K562 (cell line): ENCODE measurements at regions not wholly inside any gene's neighbourhood (a gene's known extent, or its start where the extent isn't known, plus 50 kb on each side); places are given as distances from the start of the nearest gene placed in this dataset.

Source experiments
- ATAC-seq: fragments of 200-7000 bp; cut with Tn5 transposase; 3 replicates; pipeline ENCODE4 v1.9.1; 2020; ENCODE audit warnings: moderate library complexity
- BruUV-seq: library from RNA; stranded (reverse); fragments of 400-500 nt; replicated peaks from 2 replicates; lab custom pipeline; 2021; lab: Mats Ljungman, UMichigan
- CTCF ChIA-PET: fragments of 300-600 bp; formaldehyde crosslinking; extraction: SDS; loops from one replicate; lab custom pipeline; 2021; ENCODE audit warnings: low intra/inter-chr PET ratio; lab: Yijun Ruan, JAX
- POLR2A ChIA-PET: fragments of 300-600, 350-650 bp; sonication (Branson Sonifier 250); formaldehyde crosslinking; extraction: SDS; loops from one replicate; lab custom pipeline; 2021; ENCODE audit warnings: antibody characterized with exemption, inconsistent platforms; lab: Yijun Ruan, JAX
- DNase-seq, 4 experiments: peaks; one replicate each; pipeline versions ENCODE4 v3.0.0 to v3.0.0-alpha.2; 2011 to 2018; ENCODE audit warnings: low spot score in 3 of 4, mixed read lengths in 3 of 4; ENCODE audit errors: extremely low read depth in 1 of 4
- FAIRE-seq: peaks from 2 replicates; lab custom pipeline; 2011; peaks lifted over from hg19 to GRCh38; lab: Jason Lieb, UNC
- H2AFZ ChIP-seq: 2 replicates; pipeline ENCODE4 v1.6.0; 2011; ENCODE audit warnings: low read depth, low read length, control low read depth, inconsistent platforms
- H3K27ac ChIP-seq: fragments of 200-600 bp; 3 replicates; pipeline ENCODE4 v1.8.0; 2011; ENCODE audit warnings: low read depth, mild to moderate bottlenecking, control low read depth, inconsistent platforms, low read length, moderate library complexity, mixed read lengths; ENCODE audit errors: extremely low read depth
- H3K27me3 ChIP-seq, 2 experiments: fragments of 300-600 bp in 1 of 2; 2 replicates in 1 of 2; 3 replicates in 1 of 2; pipeline versions ENCODE4 v1.6.0 to v1.8.0; 2011; ENCODE audit warnings: inconsistent platforms in 2 of 2, low read length in 2 of 2, mild to moderate bottlenecking in 1 of 2, mixed read lengths in 1 of 2, moderate library complexity in 1 of 2; ENCODE audit not compliant: control insufficient read depth in 2 of 2, insufficient read depth in 2 of 2
- H3K36me3 ChIP-seq: fragments of 300-600 bp; 3 replicates; pipeline ENCODE4 v1.8.0; 2011; ENCODE audit warnings: mild to moderate bottlenecking, low read length, inconsistent platforms; ENCODE audit not compliant: control insufficient read depth, insufficient read depth
- H3K4me1 ChIP-seq, 2 experiments: fragments of 200-600 bp in 1 of 2; replicated peaks in 1 of 2; 2 replicates in 1 of 2; 3 replicates in 1 of 2; pipeline versions ENCODE4 v1.5.1 to v1.8.0; 2011; ENCODE audit warnings: inconsistent platforms in 2 of 2, low read length in 2 of 2, mild to moderate bottlenecking in 1 of 2, mixed read lengths in 1 of 2, moderate library complexity in 1 of 2; ENCODE audit not compliant: control insufficient read depth in 2 of 2, insufficient read depth in 2 of 2
- H3K4me2 ChIP-seq: 2 replicates; pipeline ENCODE4 v1.6.1; 2011; ENCODE audit warnings: low read length, control low read depth, inconsistent platforms, mixed read lengths; ENCODE audit not compliant: insufficient read depth
- H3K4me3 ChIP-seq: fragments of 200-600 bp; sonication (generic), shearing (Covaris generic); 2 replicates; pipeline ENCODE4 v1.5.1; 2016; ENCODE audit warnings: control low read depth, inconsistent platforms
- H3K79me2 ChIP-seq: fragments of 200-600 bp; 3 replicates; pipeline ENCODE4 v1.8.0; 2011; ENCODE audit warnings: low read length, inconsistent platforms; ENCODE audit not compliant: control insufficient read depth, insufficient read depth
- H3K9ac ChIP-seq, 2 experiments: 2 replicates each; pipeline versions ENCODE4 v1.6.0 to v1.6.1; 2011; ENCODE audit warnings: low read depth in 2 of 2, low read length in 2 of 2, control low read depth in 1 of 2, inconsistent platforms in 1 of 2, mild to moderate bottlenecking in 1 of 2, mixed read lengths in 1 of 2; ENCODE audit not compliant: insufficient read depth in 1 of 2
- H3K9me1 ChIP-seq: one replicate; pipeline ENCODE4 v1.6.0; 2011; ENCODE audit warnings: inconsistent platforms, mild to moderate bottlenecking, low read length, moderate library complexity; ENCODE audit not compliant: control insufficient read depth, insufficient read depth
- H3K9me3 ChIP-seq: replicated peaks from 2 replicates; pipeline ENCODE4 v1.5.1; 2011; ENCODE audit warnings: low read depth, low read length, inconsistent platforms; ENCODE audit not compliant: control insufficient read depth, insufficient read depth
- H4K20me1 ChIP-seq: replicated peaks from 2 replicates; pipeline ENCODE4 v1.6.1; 2011; ENCODE audit warnings: low read length, inconsistent platforms, mixed read lengths; ENCODE audit not compliant: control insufficient read depth, insufficient read depth
- MBD1 ChIP-seq: fragments of 250-450 bp; sonication (Bioruptor Pico); IDR thresholded peaks from 2 replicates; pipeline ENCODE4 v1.8.0; 2022; ENCODE audit warnings: inconsistent platforms
- U2AF2 ChIP-seq: fragments of 200-400 bp; formaldehyde crosslinking; optimal IDR thresholded peaks from 2 replicates; pipeline ENCODE3; 2017; ENCODE audit warnings: low read depth, mild to moderate bottlenecking, low read length
- ZBTB33 ChIP-seq: sonication (generic); formaldehyde crosslinking; IDR thresholded peaks from 2 replicates; pipeline ENCODE4 v1.8.1; 2023; ENCODE audit warnings: mild to moderate bottlenecking, missing genetic modification reagents
- ZNF592 ChIP-seq: fragments of 450-650 bp; IDR thresholded peaks from 2 replicates; pipeline ENCODE4 v1.6.1; 2017; ENCODE audit warnings: antibody characterized with exemption, mild to moderate bottlenecking
- WGBS: fragments of 100-300 bp; shearing (Covaris generic); methylation state at CpG from one replicate; pipeline ENCODE4 v1.1.6; 2016; ENCODE audit warnings: low coverage, mixed read lengths; ENCODE audit not compliant: insufficient coverage; ENCODE audit errors: missing lambda C conversion rate; 5-methylcytosine and 5-hydroxymethylcytosine counted together
- in situ Hi-C: fragments of 300-500 bp; cut with MboI; formaldehyde crosslinking; loops from 4 replicates; pipeline ENCODE4 v1.15.0; 2018; ENCODE audit warnings: inconsistent platforms, mixed read lengths
- intact Hi-C: fragments of 100-400 bp; cut with micrococcal nuclease; formaldehyde crosslinking; loops from 2 replicates; pipeline ENCODE4 v1.14.2; 2022

- no TSS peak for BruUV-seq
- Histone ChIP-seq H3K4me1 (no peaks in the 10 kb centered on the region), H3K27ac (no peak overlapping the region), H3K9me1 (no peaks in the 10 kb centered on the region), H3K27me3 (0 out of 5 replicates have a peak, but pooled peaks cover 0 to 4% of the 10 kb centered on the region in 2 experiments), H3K79me2 (no peaks in the 10 kb centered on the region), H3K4me2 (no peak overlapping the region), H3K9me3 (no peaks in the 10 kb centered on the region), H3K9ac (no peak overlapping the region), H3K36me3 (no peaks in the 10 kb centered on the region), H4K20me1 (no peaks in the 10 kb centered on the region), H3K4me3 (no peak overlapping the region), H2AFZ (no peak overlapping the region)
- FAIRE-seq (no peak), ATAC-seq (no peak), DNase-seq (no peak)
- in situ Hi-C loops (no loop called here), intact Hi-C loops (no loop called here)
- WGBS: 8% methylated on average over 9 of the region's 9 CpGs
- ChIA-PET POLR2A (interaction anchor here (1.0 kb wide), 1 partner anchor 183 kb away, joined by 4 read pairs; no protein-coding TSS in a partner anchor), CTCF (no interaction called here)
- TF ChIP-seq ZNF592: no peak
- TF ChIP-seq ZBTB33 (CRISPR knock-in tag): no peak
- TF ChIP-seq MBD1 (CRISPR knock-in tag): no peak
- no peak for TF ChIP-seq U2AF2
Observed at GRCh38 chr5:57750891-57751290, 268.3 kb upstream of the ACTBL2 start.
